Mammary epithelial cell (primary cell): ENCODE measurements at regions not wholly inside any gene's neighbourhood (a gene's known extent, or its start where the extent isn't known, plus 50 kb on each side); places are given as distances from the start of the nearest gene placed in this dataset.

Experiments used
- CTCF ChIP-seq, 2 donors: IDR thresholded peaks in 1 of 2; conservative IDR thresholded peaks in 1 of 2; 2 replicates each; pipeline ENCODE4 v1.5.1; 2011 to 2012; ENCODE audit warnings: inconsistent platforms in 2 of 2, low read length in 2 of 2, mild to moderate bottlenecking in 2 of 2, control low read depth in 1 of 2, low read depth in 1 of 2; ENCODE audit not compliant: insufficient read depth in 1 of 2; ENCODE audit errors: extremely low read depth in 1 of 2
- EZH2 ChIP-seq: IDR thresholded peaks from 2 replicates; pipeline ENCODE4 v1.6.1; 2012; ENCODE audit warnings: low read length, inconsistent platforms, borderline replicate concordance

- TF ChIP-seq CTCF (conservative IDR thresholded peaks at IDR 0.05 in 1 of 2, IDR thresholded peaks at IDR 0.05 in 1 of 2; ENCODE audit: extremely low read depth in 1 of 2, insufficient read depth in 1 of 2, low read depth in 1 of 2, low read length in 2 of 2) (no peak), EZH2 (no peak)
These were observed 590.7 kb upstream of the STEAP1 start for GRCh38 chr7:89563597-89563996.
